B cell (primary cell): ENCODE measurements at regions not wholly inside any gene's neighbourhood (a gene's known extent, or its start where the extent isn't known, plus 50 kb on each side); places are given as distances from the start of the nearest gene placed in this dataset.

Experiments used
- ATAC-seq: fragments of 200-7000 bp; cut with Tn5 transposase; one replicate; pipeline ENCODE4 v1.10.0; 2021; ENCODE audit warnings: low read depth, mild to moderate bottlenecking, moderate number of reproducible peaks, moderate library complexity
- CTCF ChIA-PET: fragments of 350-600 bp; sonication (Branson Sonifier 250); formaldehyde crosslinking; loops from one replicate; lab custom pipeline; 2021; ENCODE audit warnings: antibody characterized with exemption, inconsistent platforms; lab: Charles Lee
- POLR2A ChIA-PET: fragments of 350-600 bp; sonication (Branson Sonifier 250); formaldehyde crosslinking; loops from one replicate; lab custom pipeline; 2021; ENCODE audit warnings: antibody characterized with exemption; lab: Charles Lee
- DNase-seq: peaks from one replicate; pipeline ENCODE4 v3.0.0; 2013
- H2AFZ ChIP-seq: 2 replicates; pipeline ENCODE4 v1.6.1; 2012; ENCODE audit warnings: mild to moderate bottlenecking, low read depth, low read length; ENCODE audit not compliant: insufficient read depth, poor library complexity, severe bottlenecking
- H3K27ac ChIP-seq, 2 donors: 1 replicate in 1 of 2; 2 replicates in 1 of 2; pipeline ENCODE4 v1.5.1; 2012 to 2013; ENCODE audit warnings: low read length in 2 of 2, mild to moderate bottlenecking in 2 of 2, moderate library complexity in 1 of 2
- H3K27me3 ChIP-seq, 4 experiments: fragments of 200-600 bp in 1 of 4; sonication (generic) in 1 of 4; replicated peaks in 1 of 4; 1 replicate in 2 of 4; 2 replicates in 2 of 4; pipeline versions ENCODE4 v1.6.1 to v1.7.0; 2013 to 2016; ENCODE audit warnings: low read length in 3 of 4, mild to moderate bottlenecking in 2 of 4, mixed read lengths in 1 of 4, moderate library complexity in 1 of 4; ENCODE audit not compliant: insufficient read depth in 4 of 4, control insufficient read depth in 3 of 4; ENCODE audit errors: control extremely low read depth in 1 of 4
- H3K36me3 ChIP-seq, 2 experiments: replicated peaks in 1 of 2; 1 replicate in 1 of 2; 2 replicates in 1 of 2; pipeline versions ENCODE4 v1.6.1 to v1.7.1; 2013; ENCODE audit warnings: low read length in 1 of 2; ENCODE audit not compliant: insufficient read depth in 2 of 2, control insufficient read depth in 1 of 2; ENCODE audit errors: control extremely low read depth in 1 of 2, extremely low read depth in 1 of 2
- H3K4me1 ChIP-seq, 2 donors: fragments of 200-600 bp in 1 of 2; sonication (generic) in 1 of 2; 1 replicate in 1 of 2; 2 replicates in 1 of 2; pipeline versions ENCODE4 v1.5.1 to v1.6.1; 2013 to 2017; ENCODE audit warnings: low read length in 2 of 2; ENCODE audit not compliant: control insufficient read depth in 2 of 2, insufficient read depth in 2 of 2
- H3K4me2 ChIP-seq: replicated peaks from 2 replicates; pipeline ENCODE3; 2012; ENCODE audit warnings: mild to moderate bottlenecking, low read depth, low read length; ENCODE audit not compliant: poor library complexity, severe bottlenecking
- H3K4me3 ChIP-seq, 5 experiments: fragments of 200-600 bp in 1 of 5; sonication (generic) in 1 of 5; 1 replicate in 3 of 5; 2 replicates in 2 of 5; pipeline versions ENCODE4 v1.5.1 to v1.7.0; 2011 to 2016; ENCODE audit warnings: low read length in 4 of 5, mild to moderate bottlenecking in 4 of 5, low read depth in 2 of 5, control low read depth in 1 of 5, moderate library complexity in 1 of 5; ENCODE audit not compliant: insufficient read depth in 1 of 5; ENCODE audit errors: control extremely low read depth in 1 of 5, extremely low read depth in 1 of 5
- H3K79me2 ChIP-seq: fragments of 200-600 bp; sonication (generic); one replicate; pipeline ENCODE4 v1.6.0; 2016; ENCODE audit warnings: low read length; ENCODE audit not compliant: control insufficient read depth, insufficient read depth
- H3K9ac ChIP-seq: fragments of 200-600 bp; sonication (generic); 2 replicates; pipeline ENCODE4 v1.6.1; 2017; ENCODE audit warnings: mild to moderate bottlenecking, low read length, moderate library complexity
- H3K9me3 ChIP-seq, 3 donors: one replicate each; pipeline versions ENCODE4 v1.6.1 to v1.7.1; 2013; ENCODE audit warnings: low read length in 2 of 3; ENCODE audit not compliant: control insufficient read depth in 2 of 3, insufficient read depth in 1 of 3; ENCODE audit errors: control extremely low read depth in 1 of 3
- H4K20me1 ChIP-seq: 2 replicates; pipeline ENCODE4 v1.6.0; 2012; ENCODE audit warnings: mild to moderate bottlenecking, low read length; ENCODE audit not compliant: insufficient read depth, control insufficient read depth, poor library complexity, severe bottlenecking
- H3K27ac Mint-ChIP-seq: one replicate; pipeline ENCODE4 v1.8.0; 2021; ENCODE audit warnings: mixed read lengths
- H3K27me3 Mint-ChIP-seq: one replicate; pipeline ENCODE4 v1.8.0; 2021; ENCODE audit warnings: mixed read lengths
- H3K4me1 Mint-ChIP-seq: one replicate; pipeline ENCODE4 v1.8.0; 2021; ENCODE audit warnings: mixed read lengths
- H3K4me3 Mint-ChIP-seq: one replicate; pipeline ENCODE4 v1.8.0; 2021; ENCODE audit warnings: mixed read lengths
- H3K9me3 Mint-ChIP-seq: one replicate; pipeline ENCODE4 v1.8.0; 2022; ENCODE audit warnings: mixed read lengths; ENCODE audit not compliant: insufficient read depth
- EZH2 ChIP-seq: IDR thresholded peaks from 2 replicates; pipeline ENCODE4 v1.6.1; 2012; ENCODE audit warnings: borderline replicate concordance, low read depth, mild to moderate bottlenecking, moderate library complexity, low read length; ENCODE audit not compliant: insufficient read depth, poor library complexity, severe bottlenecking
- WGBS: methylation state at CpG from one replicate; pipeline ENCODE4 v1.1.5; 2013; ENCODE audit warnings: missing lambda C conversion rate; ENCODE audit not compliant: insufficient coverage; 5-methylcytosine and 5-hydroxymethylcytosine counted together
- intact Hi-C: fragments of 100-400 bp; cut with micrococcal nuclease; formaldehyde crosslinking; loops from one replicate; pipeline ENCODE4 v1.10.0; 2022
- TF ChIP-seq, protein P1 (sequence below): fragments of 200-600 bp; IDR thresholded peaks from one replicate; pipeline ENCODE4 v1.8.0; 2022; ENCODE audit warnings: antibody characterized with exemption, mild to moderate bottlenecking

DNA sequence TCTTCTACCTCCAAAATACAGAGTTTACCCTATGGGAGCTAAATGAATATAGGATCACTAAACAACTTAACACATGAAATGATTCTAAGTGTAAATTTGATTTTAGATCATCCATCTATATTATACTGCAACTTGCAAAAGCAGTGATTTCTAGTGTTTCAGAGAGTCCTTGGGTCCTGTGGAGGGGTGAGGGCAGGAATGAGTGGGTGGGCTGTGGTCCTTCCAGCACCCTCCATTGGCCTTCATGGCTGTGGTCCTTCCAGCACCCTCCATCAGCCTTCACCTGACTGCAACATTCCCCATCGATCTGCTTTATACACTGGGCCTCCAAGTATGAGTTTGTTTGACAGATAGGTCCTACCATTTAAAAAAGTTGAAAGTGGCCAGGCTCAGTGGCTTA is 70.5 kb downstream of the TTC6 start:
- intact Hi-C loops, result no loop called here
- no peak overlapping the region for H3K27ac ChIP-seq
- H3K9ac ChIP-seq, result no peak overlapping the region
- no peak overlapping the region for H3K4me3 ChIP-seq
- no peaks in the 10 kb centered on the region for H3K4me1 ChIP-seq
- H3K4me2 ChIP-seq, result no peak overlapping the region
- DNase-seq (no peak), ATAC-seq (no peak)
- no peak overlapping the region for H2AFZ ChIP-seq
- H3K27me3 Mint-ChIP-seq, result no peaks in the 10 kb centered on the region
- POLR2A ChIA-PET, result no interaction called here
- no peaks in the 10 kb centered on the region for H3K4me1 Mint-ChIP-seq
- H4K20me1 ChIP-seq, result no peaks in the 10 kb centered on the region
- H3K9me3 ChIP-seq, result peaks cover 0 to 6% (median 0%) of the 10 kb centered on the region in 3 donors
- H3K36me3 ChIP-seq, result no peaks in the 10 kb centered on the region
- peaks cover 4% of the 10 kb centered on the region for H3K9me3 Mint-ChIP-seq
- H3K4me3 Mint-ChIP-seq, result no peak overlapping the region
- CTCF ChIA-PET, result no interaction called here
- no peaks in the 10 kb centered on the region for H3K79me2 ChIP-seq
- no CpG with 5 or more reads among the region's 1 CpG for WGBS
- H3K27me3 ChIP-seq, result no peaks in the 10 kb centered on the region
- no peak for TF ChIP-seq EZH2
- TF ChIP-seq, protein P1, sequence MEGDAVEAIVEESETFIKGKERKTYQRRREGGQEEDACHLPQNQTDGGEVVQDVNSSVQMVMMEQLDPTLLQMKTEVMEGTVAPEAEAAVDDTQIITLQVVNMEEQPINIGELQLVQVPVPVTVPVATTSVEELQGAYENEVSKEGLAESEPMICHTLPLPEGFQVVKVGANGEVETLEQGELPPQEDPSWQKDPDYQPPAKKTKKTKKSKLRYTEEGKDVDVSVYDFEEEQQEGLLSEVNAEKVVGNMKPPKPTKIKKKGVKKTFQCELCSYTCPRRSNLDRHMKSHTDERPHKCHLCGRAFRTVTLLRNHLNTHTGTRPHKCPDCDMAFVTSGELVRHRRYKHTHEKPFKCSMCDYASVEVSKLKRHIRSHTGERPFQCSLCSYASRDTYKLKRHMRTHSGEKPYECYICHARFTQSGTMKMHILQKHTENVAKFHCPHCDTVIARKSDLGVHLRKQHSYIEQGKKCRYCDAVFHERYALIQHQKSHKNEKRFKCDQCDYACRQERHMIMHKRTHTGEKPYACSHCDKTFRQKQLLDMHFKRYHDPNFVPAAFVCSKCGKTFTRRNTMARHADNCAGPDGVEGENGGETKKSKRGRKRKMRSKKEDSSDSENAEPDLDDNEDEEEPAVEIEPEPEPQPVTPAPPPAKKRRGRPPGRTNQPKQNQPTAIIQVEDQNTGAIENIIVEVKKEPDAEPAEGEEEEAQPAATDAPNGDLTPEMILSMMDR, result no peak
- H3K27ac Mint-ChIP-seq, result no peak overlapping the region

- no peak for DNase-seq
- no peaks in the 10 kb centered on the region for H3K36me3 ChIP-seq
- no peak overlapping the region for H3K27ac Mint-ChIP-seq
- CTCF ChIA-PET, result no interaction called here
- H3K27ac ChIP-seq, result no peak overlapping the region
- no peaks in the 10 kb centered on the region for H3K27me3 Mint-ChIP-seq
- H3K4me3 ChIP-seq, result no peak overlapping the region
- no peaks in the 10 kb centered on the region for H3K4me1 Mint-ChIP-seq
- no peaks in the 10 kb centered on the region for H3K4me1 ChIP-seq
- ATAC-seq, result no peak
- WGBS, result no CpG with 5 or more reads among the region's 1 CpG
- no peaks in the 10 kb centered on the region for H3K79me2 ChIP-seq
- intact Hi-C loops, result no loop called here
- peaks cover 0 to 6% (median 0%) of the 10 kb centered on the region in 3 donors for H3K9me3 ChIP-seq
- H2AFZ ChIP-seq, result no peak overlapping the region
- H3K27me3 ChIP-seq, result no peaks in the 10 kb centered on the region
- no peaks in the 10 kb centered on the region for H4K20me1 ChIP-seq
- no peak overlapping the region for H3K9ac ChIP-seq
- no peak overlapping the region for H3K4me2 ChIP-seq
- POLR2A ChIA-PET, result no interaction called here
- H3K4me3 Mint-ChIP-seq, result no peak overlapping the region
- TF ChIP-seq, protein P1, result no peak
- no peak for TF ChIP-seq EZH2
- H3K9me3 Mint-ChIP-seq, result peaks cover 5% of the 10 kb centered on the region
Observed at GRCh38 chr14:37668646-37669045, 73.2 kb downstream of the TTC6 start.
